Left kidney (tissue), 1 donor: ENCODE measurements at regions not wholly inside any gene's neighbourhood (a gene's known extent, or its start where the extent isn't known, plus 50 kb on each side); places are given as distances from the start of the nearest gene placed in this dataset.
"Not testable (repeated sequence)": the region's sequence is repeated elsewhere in the genome, so short reads cannot be mapped to it uniquely, and the experiment has no call there.

Source experiments
- DNase-seq: peaks from one replicate; pipeline ENCODE4 v3.0.0-alpha.2; 2013

- no peak for DNase-seq
Measured at GRCh38 chr4:79266136-79266535, 59.7 kb downstream of the NAA11 start.

GRCh38 chr4:79259242-79259641 is 66.6 kb downstream of the NAA11 start:
- DNase-seq, result no peak

GRCh38 chr4:79258614-79259176 is 67.2 kb downstream of the NAA11 start:
- no peak for DNase-seq

GRCh38 chr4:79257953-79258613 is 67.8 kb downstream of the NAA11 start:
- DNase-seq, result no peak

- DNase-seq, result no peak
Measured at GRCh38 chr4:79255793-79256192, 70.1 kb downstream of the NAA11 start.

GRCh38 chr4:79253924-79254323 is 71.9 kb downstream of the NAA11 start:
- no peak for DNase-seq

- DNase-seq, result no peak
Measured at GRCh38 chr4:79253168-79253567, 72.7 kb downstream of the NAA11 start.

GRCh38 chr4:79250887-79251286 is 75.0 kb downstream of the NAA11 start:
- no peak for DNase-seq

- DNase-seq, result no peak
Measured at GRCh38 chr4:79249881-79250503, 75.9 kb downstream of the NAA11 start.

- DNase-seq, result no peak
Measured at GRCh38 chr4:79248610-79249009, 77.3 kb downstream of the NAA11 start.

GRCh38 chr4:79247695-79248394 is 78.0 kb downstream of the NAA11 start:
- DNase-seq, result no peak

GRCh38 chr4:79245200-79245940 is 80.5 kb downstream of the NAA11 start:
- not testable (repeated sequence) for DNase-seq

GRCh38 chr4:79241846-79242245 is 84.0 kb downstream of the NAA11 start:
- no peak for DNase-seq

- DNase-seq, result no peak
Measured at GRCh38 chr4:79237851-79238250, 88.0 kb downstream of the NAA11 start.

GRCh38 chr4:79236785-79237184 is 89.1 kb downstream of the NAA11 start:
- no peak for DNase-seq

GRCh38 chr4:79235095-79235494 is 90.8 kb downstream of the NAA11 start:
- no peak for DNase-seq

GRCh38 chr4:79233820-79234219 is 92.0 kb downstream of the NAA11 start:
- DNase-seq, result no peak

GRCh38 chr4:79232540-79232939 is 93.3 kb downstream of the NAA11 start:
- DNase-seq, result no peak

- DNase-seq, result no peak
Measured at GRCh38 chr4:79227860-79228259, 98.0 kb downstream of the NAA11 start.

- DNase-seq, result no peak
Measured at GRCh38 chr4:79225360-79225759, 100.5 kb downstream of the NAA11 start.

GRCh38 chr4:79224777-79225104 is 101.1 kb downstream of the NAA11 start:
- DNase-seq, result no peak

GRCh38 chr4:79223993-79224776 is 101.7 kb downstream of the NAA11 start:
- no peak for DNase-seq
